HepG2 (cell line): ENCODE measurements at regions not wholly inside any gene's neighbourhood (a gene's known extent, or its start where the extent isn't known, plus 50 kb on each side); places are given as distances from the start of the nearest gene placed in this dataset.

Experiments used
- FOXK1 ChIP-seq: sonication (generic); formaldehyde crosslinking; IDR thresholded peaks from 2 replicates; pipeline ENCODE4 v1.4.0; 2020; ENCODE audit warnings: low read depth, missing genetic modification reagents, borderline replicate concordance
- GFI1 ChIP-seq: sonication (generic); formaldehyde crosslinking; IDR thresholded peaks from 2 replicates; pipeline ENCODE4 v1.5.0; 2020; ENCODE audit warnings: missing genetic modification reagents, mild to moderate bottlenecking, borderline replicate concordance
- GTF3A ChIP-seq: sonication (generic); formaldehyde crosslinking; conservative IDR thresholded peaks from 2 replicates; pipeline ENCODE4 v1.4.0; 2020; ENCODE audit warnings: mild to moderate bottlenecking, missing genetic modification reagents
- KDM5A ChIP-seq: fragments of 200-600 bp; sonication (generic); IDR thresholded peaks from 2 replicates; pipeline ENCODE4 v1.7.0; 2018; ENCODE audit warnings: antibody characterized with exemption, mild to moderate bottlenecking, low read length, borderline replicate concordance
- MXI1 ChIP-seq: IDR thresholded peaks from 3 replicates; pipeline ENCODE4 v1.6.1; 2012; ENCODE audit warnings: low read depth, low read length, inconsistent platforms, borderline replicate concordance
- NFIB ChIP-seq: sonication (generic); formaldehyde crosslinking; IDR thresholded peaks from 2 replicates; pipeline ENCODE4 v1.9.0; 2021; ENCODE audit warnings: missing genetic modification reagents, mild to moderate bottlenecking, borderline replicate concordance
- ZNF331 ChIP-seq: sonication (generic); formaldehyde crosslinking; IDR thresholded peaks from 2 replicates; pipeline ENCODE4 v1.4.0; 2020; ENCODE audit warnings: missing genetic modification reagents
- TF ChIP-seq, protein P1 (sequence below): sonication (generic); formaldehyde crosslinking; IDR thresholded peaks from 2 replicates; pipeline ENCODE4 v1.4.0; 2020; ENCODE audit warnings: missing genetic modification reagents

DNA sequence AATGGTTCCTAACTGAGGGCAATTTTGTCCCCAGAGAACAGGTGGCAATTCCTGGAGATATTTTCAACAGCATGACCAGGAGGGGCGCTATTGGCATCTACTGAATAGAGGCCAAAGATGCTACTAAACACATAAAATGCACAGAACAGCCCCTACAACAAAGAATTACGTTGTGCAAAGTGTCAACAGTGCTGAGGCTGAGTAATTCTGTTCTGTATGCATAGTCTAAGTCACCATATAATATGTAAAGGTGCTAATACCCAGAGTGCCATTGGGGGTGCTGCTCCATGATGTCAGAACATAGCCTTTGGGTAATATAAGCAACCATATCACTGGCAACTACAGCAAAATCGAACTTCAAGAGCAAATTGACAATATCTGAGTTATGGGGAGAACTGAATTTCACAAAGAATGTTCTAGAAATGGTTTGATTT, 213.3 kb upstream of the PHYHIPL start:
- TF ChIP-seq GFI1 (CRISPR knock-in tag) (no peak), MXI1 (no peak), GTF3A (no peak), KDM5A (no peak), FOXK1 (CRISPR knock-in tag) (no peak), ZNF331 (no peak), NFIB (CRISPR knock-in tag) (no peak)
- TF ChIP-seq, protein P1, sequence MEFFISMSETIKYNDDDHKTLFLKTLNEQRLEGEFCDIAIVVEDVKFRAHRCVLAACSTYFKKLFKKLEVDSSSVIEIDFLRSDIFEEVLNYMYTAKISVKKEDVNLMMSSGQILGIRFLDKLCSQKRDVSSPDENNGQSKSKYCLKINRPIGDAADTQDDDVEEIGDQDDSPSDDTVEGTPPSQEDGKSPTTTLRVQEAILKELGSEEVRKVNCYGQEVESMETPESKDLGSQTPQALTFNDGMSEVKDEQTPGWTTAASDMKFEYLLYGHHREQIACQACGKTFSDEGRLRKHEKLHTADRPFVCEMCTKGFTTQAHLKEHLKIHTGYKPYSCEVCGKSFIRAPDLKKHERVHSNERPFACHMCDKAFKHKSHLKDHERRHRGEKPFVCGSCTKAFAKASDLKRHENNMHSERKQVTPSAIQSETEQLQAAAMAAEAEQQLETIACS (CRISPR knock-in tag): no peak
